HCT116 (cell line): ENCODE measurements at regions not wholly inside any gene's neighbourhood (a gene's known extent, or its start where the extent isn't known, plus 50 kb on each side); places are given as distances from the start of the nearest gene placed in this dataset.

Experiments used
- SP1 ChIP-seq: IDR thresholded peaks from 2 replicates; pipeline ENCODE4 v1.6.1; 2012; ENCODE audit warnings: low read depth
- TF ChIP-seq, protein P1 (sequence below), 3 experiments: fragments of 200-600 bp in 1 of 3; sonication (generic) in 1 of 3; IDR thresholded peaks in 2 of 3; conservative IDR thresholded peaks in 1 of 3; 2 replicates each; pipeline ENCODE4 v1.5.1; 2012 to 2017; ENCODE audit warnings: low read depth in 2 of 3, low read length in 2 of 3, antibody characterized with exemption in 1 of 3, borderline replicate concordance in 1 of 3, control low read depth in 1 of 3, mild to moderate bottlenecking in 1 of 3, mixed read lengths in 1 of 3, mixed run types in 1 of 3, moderate library complexity in 1 of 3; ENCODE audit not compliant: insufficient read depth in 1 of 3

DNA sequence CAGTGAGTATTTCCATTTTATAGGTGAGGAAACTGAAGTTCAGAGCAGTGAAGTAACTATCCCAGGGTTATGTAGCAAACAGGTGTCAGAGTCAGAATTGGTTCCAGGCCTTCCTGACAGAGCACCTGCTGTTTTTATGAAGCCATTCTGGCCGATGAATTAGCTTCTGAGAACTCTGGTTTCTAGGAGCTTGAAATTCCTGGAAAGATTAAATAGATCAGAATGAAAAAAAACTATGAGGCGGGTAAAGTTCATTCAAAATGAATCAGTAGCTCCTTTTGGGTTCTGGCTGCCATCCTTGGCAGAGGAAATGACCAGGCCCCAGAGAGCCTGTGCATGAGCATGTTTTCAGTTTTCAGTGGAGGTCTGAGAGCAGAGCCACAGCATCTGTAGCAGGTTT is 59.3 kb upstream of the CFAP161 start:
- TF ChIP-seq, protein P1, sequence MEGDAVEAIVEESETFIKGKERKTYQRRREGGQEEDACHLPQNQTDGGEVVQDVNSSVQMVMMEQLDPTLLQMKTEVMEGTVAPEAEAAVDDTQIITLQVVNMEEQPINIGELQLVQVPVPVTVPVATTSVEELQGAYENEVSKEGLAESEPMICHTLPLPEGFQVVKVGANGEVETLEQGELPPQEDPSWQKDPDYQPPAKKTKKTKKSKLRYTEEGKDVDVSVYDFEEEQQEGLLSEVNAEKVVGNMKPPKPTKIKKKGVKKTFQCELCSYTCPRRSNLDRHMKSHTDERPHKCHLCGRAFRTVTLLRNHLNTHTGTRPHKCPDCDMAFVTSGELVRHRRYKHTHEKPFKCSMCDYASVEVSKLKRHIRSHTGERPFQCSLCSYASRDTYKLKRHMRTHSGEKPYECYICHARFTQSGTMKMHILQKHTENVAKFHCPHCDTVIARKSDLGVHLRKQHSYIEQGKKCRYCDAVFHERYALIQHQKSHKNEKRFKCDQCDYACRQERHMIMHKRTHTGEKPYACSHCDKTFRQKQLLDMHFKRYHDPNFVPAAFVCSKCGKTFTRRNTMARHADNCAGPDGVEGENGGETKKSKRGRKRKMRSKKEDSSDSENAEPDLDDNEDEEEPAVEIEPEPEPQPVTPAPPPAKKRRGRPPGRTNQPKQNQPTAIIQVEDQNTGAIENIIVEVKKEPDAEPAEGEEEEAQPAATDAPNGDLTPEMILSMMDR (IDR thresholded peaks at IDR 0.05 in 2 of 3, conservative IDR thresholded peaks at IDR 0.05 in 1 of 3; ENCODE audit: borderline replicate concordance in 1 of 3, insufficient read depth in 1 of 3, low read depth in 2 of 3, low read length in 2 of 3), result no peak
- no peak for TF ChIP-seq SP1
